RWPE1 (cell line): ENCODE measurements at regions not wholly inside any gene's neighbourhood (a gene's known extent, or its start where the extent isn't known, plus 50 kb on each side); places are given as distances from the start of the nearest gene placed in this dataset.
"Not testable (repeated sequence)": the region's sequence is repeated elsewhere in the genome, so short reads cannot be mapped to it uniquely, and the experiment has no call there.

Source experiments
- CTCF ChIA-PET: fragments of 350-600 bp; sonication (Branson Sonifier 250); formaldehyde crosslinking; extraction: SDS; loops from one replicate; lab custom pipeline; 2021; lab: Yijun Ruan, JAX
- POLR2A ChIA-PET: fragments of 400-600 bp; formaldehyde crosslinking; extraction: SDS; loops from one replicate; lab custom pipeline; 2020; ENCODE audit warnings: antibody characterized with exemption; ENCODE audit not compliant: low non-redundant PET; lab: Yijun Ruan, JAX
- DNase-seq: peaks from one replicate; pipeline ENCODE4 v3.0.0; 2012; ENCODE audit warnings: low spot score
- H3K27ac ChIP-seq: fragments of 450-650 bp; 2 replicates; pipeline ENCODE4 v1.5.1; 2017
- CTCF ChIP-seq: fragments of 450-650 bp; conservative IDR thresholded peaks from 2 replicates; pipeline ENCODE4 v1.5.1; 2017; ENCODE audit warnings: low read depth, mild to moderate bottlenecking

- no peak for TF ChIP-seq CTCF
- no peak for DNase-seq
- ChIA-PET POLR2A (no interaction called here), CTCF (no interaction called here)
- H3K27ac ChIP-seq = no peak overlapping the region
Observed at GRCh38 chr3:6022621-6023020, 835.1 kb downstream of the EDEM1 start.

- TF ChIP-seq CTCF = no peak
- CTCF ChIA-PET = no interaction called here
- no peak for DNase-seq
Observed at GRCh38 chr3:6025032-6025431, 835.9 kb upstream of the GRM7 start.

GRCh38 chr3:6030648-6031047 lies 830.3 kb upstream of the GRM7 start:
- H3K27ac ChIP-seq, CTCF ChIA-PET, POLR2A ChIA-PET, DNase-seq: not testable (repeated sequence)

More at GRCh38 chr3:6025032-6025431, 835.9 kb upstream of the GRM7 start:
- no peak overlapping the region for H3K27ac ChIP-seq
- POLR2A ChIA-PET = no interaction called here

GRCh38 chr3:6035626-6036025 lies 825.3 kb upstream of the GRM7 start:
- TF ChIP-seq CTCF = no peak
- ChIA-PET CTCF (no interaction called here), POLR2A (no interaction called here)
- DNase-seq = no peak
- no peak overlapping the region for H3K27ac ChIP-seq

- POLR2A ChIA-PET = no interaction called here
Observed at GRCh38 chr3:6039971-6040370, 820.9 kb upstream of the GRM7 start.

GRCh38 chr3:6041894-6042293 lies 819.0 kb upstream of the GRM7 start:
- TF ChIP-seq CTCF = no peak
- CTCF ChIA-PET = no interaction called here

More at GRCh38 chr3:6039971-6040370, 820.9 kb upstream of the GRM7 start:
- no peak for DNase-seq
- CTCF ChIA-PET = no interaction called here
- H3K27ac ChIP-seq = no peak overlapping the region
- TF ChIP-seq CTCF = no peak

GRCh38 chr3:6047016-6047415 lies 813.9 kb upstream of the GRM7 start:
- TF ChIP-seq CTCF = no peak
- CTCF ChIA-PET = no interaction called here

More at GRCh38 chr3:6041894-6042293, 819.0 kb upstream of the GRM7 start:
- no peak for DNase-seq
- no peak overlapping the region for H3K27ac ChIP-seq
- POLR2A ChIA-PET = no interaction called here

More at GRCh38 chr3:6047016-6047415, 813.9 kb upstream of the GRM7 start:
- no peak for DNase-seq
- no peak overlapping the region for H3K27ac ChIP-seq
- POLR2A ChIA-PET = no interaction called here
